ENCODE measurements at regions not wholly inside any gene's neighbourhood (a gene's known extent, or its start where the extent isn't known, plus 50 kb on each side); places are given as distances from the start of the nearest gene placed in this dataset.

- TF ChIP-seq CTCF (IDR thresholded peaks at IDR 0.05): no peak
- TF ChIP-seq POLR2A (IDR thresholded peaks at IDR 0.05): no peak
Observed at GRCh38 chr18:76169733-76170132, 325.3 kb downstream of the ZNF516 start.
